ENCODE measurements at regions not wholly inside any gene's neighbourhood (a gene's known extent, or its start where the extent isn't known, plus 50 kb on each side); places are given as distances from the start of the nearest gene placed in this dataset.

DNA sequence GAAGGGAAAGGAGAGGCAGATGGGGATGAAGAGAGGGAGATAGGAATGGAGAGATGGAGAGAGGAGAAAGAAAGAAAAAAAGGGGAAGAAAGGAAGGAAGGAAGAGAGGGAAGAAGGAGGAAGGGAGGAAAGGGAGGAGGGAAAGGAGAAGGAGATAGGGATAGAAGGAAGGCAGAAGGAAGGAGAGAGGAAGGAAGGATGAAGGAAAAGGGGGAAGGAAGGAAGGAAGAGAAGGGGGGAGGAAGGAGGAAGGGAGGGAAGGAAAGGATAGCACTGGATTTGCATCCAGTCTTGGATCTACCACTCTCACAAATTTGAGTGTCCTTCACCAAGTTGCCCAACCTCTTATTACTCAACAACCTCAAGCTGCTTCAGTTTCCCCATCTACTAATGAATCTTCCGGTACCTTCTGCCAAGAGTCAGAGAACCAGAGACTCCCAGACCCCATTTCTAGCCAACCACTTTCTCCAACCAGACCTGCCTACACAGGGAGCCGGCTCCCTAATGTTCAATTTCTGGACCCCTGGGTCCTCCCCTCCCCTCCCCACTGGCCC is 79.7 kb upstream of the FOXP4 start:
- Histone ChIP-seq H3K9ac (no peak overlapping the region), H3K9me2 (no peaks in the 10 kb centered on the region), H3K36me3 (replicated peaks in 1 of 2; ENCODE audit: control insufficient read depth in 1 of 2, insufficient read depth in 2 of 2, low read length in 1 of 2) (no peaks in the 10 kb centered on the region), H3K27me3 (ENCODE audit: insufficient read depth) (no peaks in the 10 kb centered on the region), H3K4me3 (ENCODE audit: low read depth in 2 of 2, low read length in 1 of 2) (no peak overlapping the region), H3K4me2 (no peak overlapping the region), H3F3A (replicated peaks; ENCODE audit: insufficient read depth) (no peaks in the 10 kb centered on the region), H2AFZ (ENCODE audit: low read depth) (no peak overlapping the region), H4K20me1 (ENCODE audit: insufficient read depth) (no peaks in the 10 kb centered on the region), H3K4me1 (ENCODE audit: control insufficient read depth in 1 of 2, insufficient read depth in 2 of 2, low read depth in 1 of 2, low read length in 1 of 2) (peaks cover 0 to 5% of the 10 kb centered on the region in 2 experiments; a peak in 1 of 4 replicates), H3K79me2 (ENCODE audit: insufficient read depth) (no peaks in the 10 kb centered on the region), H3K27ac (ENCODE audit: low read depth in 2 of 2, low read length in 1 of 2) (no peak overlapping the region), H3K9me3 (no peaks in the 10 kb centered on the region)
- CTCF ChIA-PET = interaction anchor here (0.6 to 1.8 kb wide), 4 partner anchors 37 to 125 kb away, joined by 3 to 10 read pairs (median 4); no protein-coding TSS in a partner anchor
- no peak for DNase-seq
- 45% methylated on average over 2 of the region's 2 CpGs for WGBS (ENCODE audit: low lambda C conversion rate)
- TF ChIP-seq GATA2 (CRISPR knock-in tag; IDR thresholded peaks at IDR 0.05) = no peak
- no peak for TF ChIP-seq MAX (IDR thresholded peaks at IDR 0.05; ENCODE audit: low read depth)
- TF ChIP-seq RAD21 (IDR thresholded peaks at IDR 0.05; ENCODE audit: low read length) = no peak
- TF ChIP-seq FOSL2 (IDR thresholded peaks at IDR 0.05; ENCODE audit: borderline replicate concordance, low read depth) = no peak
- TF ChIP-seq NRF1 (IDR thresholded peaks at IDR 0.05; ENCODE audit: low read depth, low read length) = no peak
- TF ChIP-seq CHD2 (IDR thresholded peaks at IDR 0.05; ENCODE audit: low read length, partially characterized antibody) = no peak
- no peak for TF ChIP-seq MEF2A (IDR thresholded peaks at IDR 0.05; ENCODE audit: borderline replicate concordance, low read depth)
- TF ChIP-seq, protein P1, sequence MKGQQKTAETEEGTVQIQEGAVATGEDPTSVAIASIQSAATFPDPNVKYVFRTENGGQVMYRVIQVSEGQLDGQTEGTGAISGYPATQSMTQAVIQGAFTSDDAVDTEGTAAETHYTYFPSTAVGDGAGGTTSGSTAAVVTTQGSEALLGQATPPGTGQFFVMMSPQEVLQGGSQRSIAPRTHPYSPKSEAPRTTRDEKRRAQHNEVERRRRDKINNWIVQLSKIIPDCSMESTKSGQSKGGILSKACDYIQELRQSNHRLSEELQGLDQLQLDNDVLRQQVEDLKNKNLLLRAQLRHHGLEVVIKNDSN (IDR thresholded peaks at IDR 0.05; ENCODE audit: borderline replicate concordance, low read depth) = no peak
- no peak for TF ChIP-seq MXI1 (IDR thresholded peaks at IDR 0.05; ENCODE audit: low read depth, low read length)
- TF ChIP-seq SMC3 (IDR thresholded peaks at IDR 0.05; ENCODE audit: low read depth, low read length) = no peak
- no peak for TF ChIP-seq RFX5 (IDR thresholded peaks at IDR 0.05; ENCODE audit: low read length)
- TF ChIP-seq, protein P2, sequence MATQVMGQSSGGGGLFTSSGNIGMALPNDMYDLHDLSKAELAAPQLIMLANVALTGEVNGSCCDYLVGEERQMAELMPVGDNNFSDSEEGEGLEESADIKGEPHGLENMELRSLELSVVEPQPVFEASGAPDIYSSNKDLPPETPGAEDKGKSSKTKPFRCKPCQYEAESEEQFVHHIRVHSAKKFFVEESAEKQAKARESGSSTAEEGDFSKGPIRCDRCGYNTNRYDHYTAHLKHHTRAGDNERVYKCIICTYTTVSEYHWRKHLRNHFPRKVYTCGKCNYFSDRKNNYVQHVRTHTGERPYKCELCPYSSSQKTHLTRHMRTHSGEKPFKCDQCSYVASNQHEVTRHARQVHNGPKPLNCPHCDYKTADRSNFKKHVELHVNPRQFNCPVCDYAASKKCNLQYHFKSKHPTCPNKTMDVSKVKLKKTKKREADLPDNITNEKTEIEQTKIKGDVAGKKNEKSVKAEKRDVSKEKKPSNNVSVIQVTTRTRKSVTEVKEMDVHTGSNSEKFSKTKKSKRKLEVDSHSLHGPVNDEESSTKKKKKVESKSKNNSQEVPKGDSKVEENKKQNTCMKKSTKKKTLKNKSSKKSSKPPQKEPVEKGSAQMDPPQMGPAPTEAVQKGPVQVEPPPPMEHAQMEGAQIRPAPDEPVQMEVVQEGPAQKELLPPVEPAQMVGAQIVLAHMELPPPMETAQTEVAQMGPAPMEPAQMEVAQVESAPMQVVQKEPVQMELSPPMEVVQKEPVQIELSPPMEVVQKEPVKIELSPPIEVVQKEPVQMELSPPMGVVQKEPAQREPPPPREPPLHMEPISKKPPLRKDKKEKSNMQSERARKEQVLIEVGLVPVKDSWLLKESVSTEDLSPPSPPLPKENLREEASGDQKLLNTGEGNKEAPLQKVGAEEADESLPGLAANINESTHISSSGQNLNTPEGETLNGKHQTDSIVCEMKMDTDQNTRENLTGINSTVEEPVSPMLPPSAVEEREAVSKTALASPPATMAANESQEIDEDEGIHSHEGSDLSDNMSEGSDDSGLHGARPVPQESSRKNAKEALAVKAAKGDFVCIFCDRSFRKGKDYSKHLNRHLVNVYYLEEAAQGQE (IDR thresholded peaks at IDR 0.05; ENCODE audit: low read depth, low read length) = no peak
- POLR2A ChIA-PET = no interaction called here

DNA sequence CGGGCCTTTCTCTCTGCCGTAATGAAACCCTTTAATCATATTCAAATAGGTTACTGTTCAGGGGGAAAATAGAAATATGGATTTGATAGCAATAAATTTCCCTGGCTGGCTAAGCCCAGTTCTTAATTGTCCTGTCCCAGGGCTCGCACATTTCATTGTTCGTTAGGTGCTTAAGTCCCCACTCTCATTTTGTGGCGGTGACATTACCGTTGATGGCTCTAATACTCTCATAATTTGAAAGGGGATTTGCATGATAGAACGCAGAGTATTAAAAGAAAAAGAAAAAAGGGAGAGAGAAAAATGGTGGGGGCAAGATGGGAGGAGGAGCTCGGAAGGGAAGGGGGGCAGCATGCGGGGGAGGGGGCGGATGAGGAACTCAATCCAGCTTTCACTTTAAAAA is 79.1 kb upstream of the FOXP4 start:
- Histone ChIP-seq H3K4me3 (ENCODE audit: low read depth in 2 of 2, low read length in 1 of 2) (no peak overlapping the region), H3K9ac (no peak overlapping the region), H3K4me1 (ENCODE audit: control insufficient read depth in 1 of 2, insufficient read depth in 2 of 2, low read depth in 1 of 2, low read length in 1 of 2) (peaks cover 0 to 5% of the 10 kb centered on the region in 2 experiments; a peak in 1 of 4 replicates), H3K79me2 (ENCODE audit: insufficient read depth) (no peaks in the 10 kb centered on the region), H2AFZ (ENCODE audit: low read depth) (no peak overlapping the region), H3F3A (replicated peaks; ENCODE audit: insufficient read depth) (no peaks in the 10 kb centered on the region), H3K36me3 (replicated peaks in 1 of 2; ENCODE audit: control insufficient read depth in 1 of 2, insufficient read depth in 2 of 2, low read length in 1 of 2) (no peaks in the 10 kb centered on the region), H3K9me2 (no peaks in the 10 kb centered on the region), H3K9me3 (no peaks in the 10 kb centered on the region), H3K4me2 (no peak overlapping the region), H4K20me1 (ENCODE audit: insufficient read depth) (no peaks in the 10 kb centered on the region), H3K27me3 (ENCODE audit: insufficient read depth) (no peaks in the 10 kb centered on the region), H3K27ac (ENCODE audit: low read depth in 2 of 2, low read length in 1 of 2) (no peak overlapping the region)
- TF ChIP-seq RAD21 (IDR thresholded peaks at IDR 0.05; ENCODE audit: low read length) = no peak
- TF ChIP-seq TAF1 (IDR thresholded peaks at IDR 0.05; ENCODE audit: borderline replicate concordance, low read depth, low read length) = no peak
- no peak for TF ChIP-seq EZH2phosphoT487 (IDR thresholded peaks at IDR 0.05; ENCODE audit: borderline replicate concordance, low read depth)
- no peak for TF ChIP-seq TEAD4 (IDR thresholded peaks at IDR 0.05; ENCODE audit: borderline replicate concordance, insufficient read depth)
- TF ChIP-seq, protein P3, sequence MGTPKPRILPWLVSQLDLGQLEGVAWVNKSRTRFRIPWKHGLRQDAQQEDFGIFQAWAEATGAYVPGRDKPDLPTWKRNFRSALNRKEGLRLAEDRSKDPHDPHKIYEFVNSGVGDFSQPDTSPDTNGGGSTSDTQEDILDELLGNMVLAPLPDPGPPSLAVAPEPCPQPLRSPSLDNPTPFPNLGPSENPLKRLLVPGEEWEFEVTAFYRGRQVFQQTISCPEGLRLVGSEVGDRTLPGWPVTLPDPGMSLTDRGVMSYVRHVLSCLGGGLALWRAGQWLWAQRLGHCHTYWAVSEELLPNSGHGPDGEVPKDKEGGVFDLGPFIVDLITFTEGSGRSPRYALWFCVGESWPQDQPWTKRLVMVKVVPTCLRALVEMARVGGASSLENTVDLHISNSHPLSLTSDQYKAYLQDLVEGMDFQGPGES (IDR thresholded peaks at IDR 0.05; ENCODE audit: low read depth, low read length) = no peak
- no peak for TF ChIP-seq NRF1 (IDR thresholded peaks at IDR 0.05; ENCODE audit: low read depth, low read length)
- no peak for TF ChIP-seq GABPA (IDR thresholded peaks at IDR 0.05; ENCODE audit: low read depth)
- no peak for TF ChIP-seq EP300 (IDR thresholded peaks at IDR 0.05; ENCODE audit: borderline replicate concordance in 1 of 2, low read depth in 1 of 2, low read length in 1 of 2)
- no peak for TF ChIP-seq USF2 (IDR thresholded peaks at IDR 0.05; ENCODE audit: borderline replicate concordance, low read depth, low read length)
- no peak for TF ChIP-seq RXRA (IDR thresholded peaks at IDR 0.05; ENCODE audit: borderline replicate concordance, low read depth)
- TF ChIP-seq TCF12 (IDR thresholded peaks at IDR 0.05) = no peak
- ChIA-PET POLR2A (no interaction called here), CTCF (interaction anchor here (0.6 to 1.8 kb wide), 4 partner anchors 37 to 125 kb away, joined by 3 to 10 read pairs (median 4); no protein-coding TSS in a partner anchor)
- WGBS (ENCODE audit: low lambda C conversion rate) = 80% methylated on average over 10 of the region's 10 CpGs
- DNase-seq = no peak

All from SK-N-SH (cell line).